WTC11 (cell line): ENCODE measurements at regions not wholly inside any gene's neighbourhood (a gene's known extent, or its start where the extent isn't known, plus 50 kb on each side); places are given as distances from the start of the nearest gene placed in this dataset.

Experiments used
- ATAC-seq: fragments of 200-7000 bp; cut with Tn5 transposase; 2 replicates; pipeline ENCODE4 v1.10.0; 2021; ENCODE audit warnings: mild to moderate bottlenecking, moderate library complexity
- CTCF ChIA-PET: fragments of 300-600 bp; sonication (Branson Sonifier 250); formaldehyde crosslinking; loops from one replicate; lab custom pipeline; 2021; ENCODE audit warnings: antibody characterized with exemption; lab: Charles Lee
- POLR2A ChIA-PET: fragments of 350-600 bp; sonication (Branson Sonifier 250); formaldehyde crosslinking; loops from one replicate; lab custom pipeline; 2021; ENCODE audit warnings: antibody characterized with exemption; lab: Charles Lee
- DNase-seq: peaks from one replicate; pipeline ENCODE4 v3.0.0; 2021; ENCODE audit warnings: low spot score
- H3K27ac Mint-ChIP-seq: 2 replicates; pipeline ENCODE4 v1.8.0; 2021; ENCODE audit warnings: mixed read lengths
- H3K27me3 Mint-ChIP-seq: 2 replicates; pipeline ENCODE4 v1.8.0; 2021; ENCODE audit warnings: low read depth, mild to moderate bottlenecking, moderate library complexity, mixed read lengths
- H3K36me3 Mint-ChIP-seq: 2 replicates; pipeline ENCODE4 v1.8.0; 2021; ENCODE audit warnings: mixed read lengths
- H3K4me1 Mint-ChIP-seq: 2 replicates; pipeline ENCODE4 v1.8.0; 2022; ENCODE audit warnings: mixed read lengths
- H3K4me3 Mint-ChIP-seq: 2 replicates; pipeline ENCODE4 v1.8.0; 2021; ENCODE audit warnings: mild to moderate bottlenecking, moderate library complexity, mixed read lengths
- H3K9me3 Mint-ChIP-seq: 2 replicates; pipeline ENCODE4 v1.8.0; 2021; ENCODE audit warnings: mixed read lengths
- ATF1 ChIP-seq: sonication (generic); formaldehyde crosslinking; IDR thresholded peaks from 2 replicates; pipeline ENCODE4 v1.8.1; 2023; ENCODE audit warnings: mild to moderate bottlenecking, moderate library complexity, missing genetic modification reagents
- CREB1 ChIP-seq: sonication (generic); formaldehyde crosslinking; IDR thresholded peaks from 2 replicates; pipeline ENCODE4 v1.8.0; 2023; ENCODE audit warnings: mild to moderate bottlenecking, missing genetic modification reagents
- ELF4 ChIP-seq: sonication (generic); formaldehyde crosslinking; IDR thresholded peaks from 2 replicates; pipeline ENCODE4 v1.8.1; 2022; ENCODE audit warnings: low read depth, mild to moderate bottlenecking, moderate library complexity, missing genetic modification reagents
- FOXK1 ChIP-seq: sonication (generic); formaldehyde crosslinking; IDR thresholded peaks from 2 replicates; pipeline ENCODE4 v1.8.0; 2022; ENCODE audit warnings: mild to moderate bottlenecking, moderate library complexity, missing genetic modification reagents
- NR2C2 ChIP-seq: sonication (generic); formaldehyde crosslinking; IDR thresholded peaks from 2 replicates; pipeline ENCODE4 v1.8.0; 2022; ENCODE audit warnings: mild to moderate bottlenecking, missing genetic modification reagents
- NR3C1 ChIP-seq: sonication (generic); formaldehyde crosslinking; conservative IDR thresholded peaks from 2 replicates; pipeline ENCODE4 v1.8.1; 2023; ENCODE audit warnings: low read depth, mild to moderate bottlenecking, missing genetic modification reagents
- RELA ChIP-seq: sonication (generic); formaldehyde crosslinking; IDR thresholded peaks from 2 replicates; pipeline ENCODE4 v1.8.1; 2022; ENCODE audit warnings: missing genetic modification reagents, mild to moderate bottlenecking, borderline replicate concordance
- SOX15 ChIP-seq: fragments of 250-450 bp; sonication (Bioruptor Pico); IDR thresholded peaks from 2 replicates; pipeline ENCODE4 v1.9.0; 2021; ENCODE audit warnings: mild to moderate bottlenecking
- SP1 ChIP-seq: sonication (generic); formaldehyde crosslinking; conservative IDR thresholded peaks from 2 replicates; pipeline ENCODE4 v1.8.1; 2022; ENCODE audit warnings: missing genetic modification reagents
- TP53 ChIP-seq: sonication (generic); formaldehyde crosslinking; IDR thresholded peaks from 2 replicates; pipeline ENCODE4 v1.8.1; 2023; ENCODE audit warnings: mild to moderate bottlenecking, missing genetic modification reagents
- ZNF121 ChIP-seq: sonication (generic); formaldehyde crosslinking; IDR thresholded peaks from 2 replicates; pipeline ENCODE4 v1.8.0; 2023; ENCODE audit warnings: missing genetic modification reagents
- ZNF232 ChIP-seq: sonication (generic); formaldehyde crosslinking; IDR thresholded peaks from 2 replicates; pipeline ENCODE4 v1.8.0; 2022; ENCODE audit warnings: mild to moderate bottlenecking, missing genetic modification reagents
- ZNF671 ChIP-seq: fragments of 250-450 bp; sonication (Bioruptor Pico); IDR thresholded peaks from 2 replicates; pipeline ENCODE4 v1.8.0; 2021; ENCODE audit warnings: mild to moderate bottlenecking
- TF ChIP-seq, protein P1 (sequence below): sonication (generic); formaldehyde crosslinking; IDR thresholded peaks from 2 replicates; pipeline ENCODE4 v1.8.1; 2022; ENCODE audit warnings: low read depth, missing genetic modification reagents, borderline replicate concordance
- TF ChIP-seq, protein P2 (sequence below): sonication (generic); formaldehyde crosslinking; IDR thresholded peaks from 2 replicates; pipeline ENCODE4 v1.8.1; 2023; ENCODE audit warnings: mild to moderate bottlenecking, missing genetic modification reagents
- TF ChIP-seq, protein P3 (sequence below): sonication (generic); formaldehyde crosslinking; IDR thresholded peaks from 2 replicates; pipeline ENCODE4 v1.8.0; 2022; ENCODE audit warnings: mild to moderate bottlenecking, missing genetic modification reagents
- TF ChIP-seq, protein P4 (sequence below): sonication (generic); formaldehyde crosslinking; IDR thresholded peaks from 2 replicates; pipeline ENCODE4 v1.8.1; 2022; ENCODE audit warnings: mild to moderate bottlenecking, moderate library complexity, missing genetic modification reagents
- TF ChIP-seq, protein P5 (sequence below): fragments of 250-450 bp; sonication (Bioruptor Pico); IDR thresholded peaks from 2 replicates; pipeline ENCODE4 v1.8.0; 2021; ENCODE audit warnings: mild to moderate bottlenecking

DNA sequence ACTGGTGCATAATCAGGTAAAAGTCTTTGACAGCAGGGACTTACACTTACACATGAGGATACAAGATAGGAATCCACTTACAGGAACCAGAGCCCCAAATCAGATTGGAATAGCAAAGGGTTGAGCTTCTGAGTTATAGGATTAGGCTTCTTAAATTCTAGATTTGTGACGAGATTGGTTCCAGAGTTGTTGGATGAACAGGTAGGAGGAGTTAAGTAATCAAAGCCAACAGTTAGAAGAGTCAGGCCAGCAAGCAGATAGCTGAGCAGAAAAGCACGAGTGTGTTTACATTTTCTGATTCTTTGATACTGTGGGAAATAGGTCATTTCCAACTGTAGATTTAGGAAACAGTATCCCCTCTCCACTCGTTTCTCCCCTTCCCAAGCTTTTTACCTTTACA lies 167.0 kb downstream of the MDFIC start:
- TF ChIP-seq SP1 (CRISPR knock-in tag) (no peak), RELA (no peak)
- ChIA-PET CTCF (no interaction called here), POLR2A (no interaction called here)
- Mint-ChIP-seq H3K27ac (no peak overlapping the region), H3K36me3 (no peaks in the 10 kb centered on the region), H3K4me1 (peaks cover 23% of the 10 kb centered on the region), H3K4me3 (no peak overlapping the region), H3K27me3 (no peaks in the 10 kb centered on the region), H3K9me3 (peaks cover 1% of the 10 kb centered on the region)
- ATAC-seq, result no peak
- no peak for DNase-seq

DNA sequence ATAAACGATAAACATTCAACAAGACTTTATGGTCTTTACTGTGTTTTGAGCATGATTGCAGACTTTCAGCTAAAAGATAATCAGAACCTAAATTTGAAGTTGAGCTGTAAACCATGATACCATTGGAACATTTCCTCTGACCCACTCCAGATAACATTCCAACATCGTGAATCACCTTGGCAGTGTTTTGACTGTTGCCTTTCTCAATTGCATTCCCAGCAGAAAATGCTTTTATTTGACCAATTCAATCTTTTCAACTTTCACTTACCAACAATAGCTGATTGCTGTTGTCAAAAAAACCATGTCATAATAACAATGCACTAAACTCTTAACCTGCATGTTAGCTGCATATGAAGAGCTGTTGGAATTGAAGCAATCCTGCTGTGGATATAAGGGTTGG lies 165.5 kb downstream of the MDFIC start:
- POLR2A ChIA-PET, result no interaction called here
- peaks cover 23% of the 10 kb centered on the region for H3K4me1 Mint-ChIP-seq
- CTCF ChIA-PET, result no interaction called here
- no peak overlapping the region for H3K27ac Mint-ChIP-seq
- ATAC-seq (no peak), DNase-seq (no peak)
- TF ChIP-seq, protein P1, sequence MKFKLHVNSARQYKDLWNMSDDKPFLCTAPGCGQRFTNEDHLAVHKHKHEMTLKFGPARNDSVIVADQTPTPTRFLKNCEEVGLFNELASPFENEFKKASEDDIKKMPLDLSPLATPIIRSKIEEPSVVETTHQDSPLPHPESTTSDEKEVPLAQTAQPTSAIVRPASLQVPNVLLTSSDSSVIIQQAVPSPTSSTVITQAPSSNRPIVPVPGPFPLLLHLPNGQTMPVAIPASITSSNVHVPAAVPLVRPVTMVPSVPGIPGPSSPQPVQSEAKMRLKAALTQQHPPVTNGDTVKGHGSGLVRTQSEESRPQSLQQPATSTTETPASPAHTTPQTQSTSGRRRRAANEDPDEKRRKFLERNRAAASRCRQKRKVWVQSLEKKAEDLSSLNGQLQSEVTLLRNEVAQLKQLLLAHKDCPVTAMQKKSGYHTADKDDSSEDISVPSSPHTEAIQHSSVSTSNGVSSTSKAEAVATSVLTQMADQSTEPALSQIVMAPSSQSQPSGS (CRISPR knock-in tag), result no peak
- TF ChIP-seq CREB1 (CRISPR knock-in tag) (no peak), ATF1 (CRISPR knock-in tag) (no peak), ZNF671 (CRISPR knock-in tag) (no peak), ZNF121 (CRISPR knock-in tag) (no peak), NR3C1 (CRISPR knock-in tag) (no peak), SOX15 (CRISPR knock-in tag) (no peak), TP53 (CRISPR knock-in tag) (no peak)
- no peak overlapping the region for H3K4me3 Mint-ChIP-seq
- peaks cover 2% of the 10 kb centered on the region; the same call in 1 of the 2 replicates for H3K36me3 Mint-ChIP-seq
- peaks cover 4% of the 10 kb centered on the region for H3K9me3 Mint-ChIP-seq
- H3K27me3 Mint-ChIP-seq, result no peaks in the 10 kb centered on the region

DNA sequence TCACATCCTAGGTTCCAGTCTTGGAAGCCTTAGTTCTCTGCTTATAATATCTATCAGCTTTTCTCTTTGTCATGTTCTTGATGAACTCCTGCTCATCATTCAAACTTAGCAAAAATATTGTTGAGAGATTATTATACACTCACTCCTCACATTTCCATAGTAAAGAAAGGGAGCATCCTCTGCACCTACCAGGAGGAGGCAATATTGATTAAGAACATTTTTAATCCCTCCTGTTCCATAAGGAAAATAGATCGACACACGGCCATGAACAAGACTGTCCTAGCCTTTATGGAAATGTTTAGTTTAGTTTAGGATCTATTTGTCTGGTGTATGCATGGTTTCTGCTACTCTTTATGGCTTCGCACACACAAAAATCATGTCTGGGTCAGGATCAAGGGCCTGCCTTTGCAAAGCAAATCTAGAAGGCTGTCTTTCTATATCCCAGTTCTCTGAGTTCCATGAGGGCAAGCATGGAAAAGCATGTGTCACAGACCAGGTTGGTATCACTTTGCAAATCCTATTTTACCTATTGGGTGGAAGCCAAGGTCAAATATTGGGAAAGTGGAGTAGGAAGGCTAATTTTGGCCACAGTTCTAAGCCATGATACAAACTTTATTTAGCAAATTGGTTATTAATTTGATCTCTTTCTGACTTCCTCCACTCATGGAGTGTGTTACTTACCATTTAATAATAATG lies 164.4 kb downstream of the MDFIC start:
- Mint-ChIP-seq H3K27ac (no peak overlapping the region), H3K9me3 (peaks cover 4% of the 10 kb centered on the region), H3K4me3 (no peak overlapping the region), H3K27me3 (no peaks in the 10 kb centered on the region), H3K4me1 (peaks cover 23% of the 10 kb centered on the region), H3K36me3 (peaks cover 2% of the 10 kb centered on the region; the same call in 1 of the 2 replicates)
- ATAC-seq (no peak), DNase-seq (no peak)
- TF ChIP-seq, protein P2, sequence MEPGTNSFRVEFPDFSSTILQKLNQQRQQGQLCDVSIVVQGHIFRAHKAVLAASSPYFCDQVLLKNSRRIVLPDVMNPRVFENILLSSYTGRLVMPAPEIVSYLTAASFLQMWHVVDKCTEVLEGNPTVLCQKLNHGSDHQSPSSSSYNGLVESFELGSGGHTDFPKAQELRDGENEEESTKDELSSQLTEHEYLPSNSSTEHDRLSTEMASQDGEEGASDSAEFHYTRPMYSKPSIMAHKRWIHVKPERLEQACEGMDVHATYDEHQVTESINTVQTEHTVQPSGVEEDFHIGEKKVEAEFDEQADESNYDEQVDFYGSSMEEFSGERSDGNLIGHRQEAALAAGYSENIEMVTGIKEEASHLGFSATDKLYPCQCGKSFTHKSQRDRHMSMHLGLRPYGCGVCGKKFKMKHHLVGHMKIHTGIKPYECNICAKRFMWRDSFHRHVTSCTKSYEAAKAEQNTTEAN, result no peak
- TF ChIP-seq RELA (no peak), ELF4 (CRISPR knock-in tag) (no peak), FOXK1 (CRISPR knock-in tag) (no peak), ZNF671 (CRISPR knock-in tag) (no peak), ZNF232 (no peak), NR2C2 (CRISPR knock-in tag) (no peak)
- TF ChIP-seq, protein P3, sequence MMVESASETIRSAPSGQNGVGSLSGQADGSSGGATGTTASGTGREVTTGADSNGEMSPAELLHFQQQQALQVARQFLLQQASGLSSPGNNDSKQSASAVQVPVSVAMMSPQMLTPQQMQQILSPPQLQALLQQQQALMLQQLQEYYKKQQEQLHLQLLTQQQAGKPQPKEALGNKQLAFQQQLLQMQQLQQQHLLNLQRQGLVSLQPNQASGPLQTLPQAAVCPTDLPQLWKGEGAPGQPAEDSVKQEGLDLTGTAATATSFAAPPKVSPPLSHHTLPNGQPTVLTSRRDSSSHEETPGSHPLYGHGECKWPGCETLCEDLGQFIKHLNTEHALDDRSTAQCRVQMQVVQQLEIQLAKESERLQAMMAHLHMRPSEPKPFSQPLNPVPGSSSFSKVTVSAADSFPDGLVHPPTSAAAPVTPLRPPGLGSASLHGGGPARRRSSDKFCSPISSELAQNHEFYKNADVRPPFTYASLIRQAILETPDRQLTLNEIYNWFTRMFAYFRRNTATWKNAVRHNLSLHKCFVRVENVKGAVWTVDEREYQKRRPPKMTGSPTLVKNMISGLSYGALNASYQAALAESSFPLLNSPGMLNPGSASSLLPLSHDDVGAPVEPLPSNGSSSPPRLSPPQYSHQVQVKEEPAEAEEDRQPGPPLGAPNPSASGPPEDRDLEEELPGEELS (CRISPR knock-in tag), result no peak
- TF ChIP-seq, protein P4, sequence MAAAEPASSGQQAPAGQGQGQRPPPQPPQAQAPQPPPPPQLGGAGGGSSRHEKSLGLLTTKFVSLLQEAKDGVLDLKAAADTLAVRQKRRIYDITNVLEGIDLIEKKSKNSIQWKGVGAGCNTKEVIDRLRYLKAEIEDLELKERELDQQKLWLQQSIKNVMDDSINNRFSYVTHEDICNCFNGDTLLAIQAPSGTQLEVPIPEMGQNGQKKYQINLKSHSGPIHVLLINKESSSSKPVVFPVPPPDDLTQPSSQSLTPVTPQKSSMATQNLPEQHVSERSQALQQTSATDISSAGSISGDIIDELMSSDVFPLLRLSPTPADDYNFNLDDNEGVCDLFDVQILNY (CRISPR knock-in tag), result no peak
- TF ChIP-seq, protein P5, sequence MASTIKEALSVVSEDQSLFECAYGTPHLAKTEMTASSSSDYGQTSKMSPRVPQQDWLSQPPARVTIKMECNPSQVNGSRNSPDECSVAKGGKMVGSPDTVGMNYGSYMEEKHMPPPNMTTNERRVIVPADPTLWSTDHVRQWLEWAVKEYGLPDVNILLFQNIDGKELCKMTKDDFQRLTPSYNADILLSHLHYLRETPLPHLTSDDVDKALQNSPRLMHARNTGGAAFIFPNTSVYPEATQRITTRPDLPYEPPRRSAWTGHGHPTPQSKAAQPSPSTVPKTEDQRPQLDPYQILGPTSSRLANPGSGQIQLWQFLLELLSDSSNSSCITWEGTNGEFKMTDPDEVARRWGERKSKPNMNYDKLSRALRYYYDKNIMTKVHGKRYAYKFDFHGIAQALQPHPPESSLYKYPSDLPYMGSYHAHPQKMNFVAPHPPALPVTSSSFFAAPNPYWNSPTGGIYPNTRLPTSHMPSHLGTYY, result no peak
- ChIA-PET CTCF (no interaction called here), POLR2A (no interaction called here)
